Epithelial cell of prostate (primary cell): ENCODE measurements at regions not wholly inside any gene's neighbourhood (a gene's known extent, or its start where the extent isn't known, plus 50 kb on each side); places are given as distances from the start of the nearest gene placed in this dataset.
"Not testable (repeated sequence)": the region's sequence is repeated elsewhere in the genome, so short reads cannot be mapped to it uniquely, and the experiment has no call there.

ENCODE experiments used
- DNase-seq: peaks from one replicate; pipeline ENCODE4 v3.0.0-alpha.2; 2011; ENCODE audit warnings: low read depth, low spot score
- H3K27ac ChIP-seq: fragments of 450-650 bp; 2 replicates; pipeline ENCODE4 v1.5.1; 2017; ENCODE audit warnings: mild to moderate bottlenecking

DNA sequence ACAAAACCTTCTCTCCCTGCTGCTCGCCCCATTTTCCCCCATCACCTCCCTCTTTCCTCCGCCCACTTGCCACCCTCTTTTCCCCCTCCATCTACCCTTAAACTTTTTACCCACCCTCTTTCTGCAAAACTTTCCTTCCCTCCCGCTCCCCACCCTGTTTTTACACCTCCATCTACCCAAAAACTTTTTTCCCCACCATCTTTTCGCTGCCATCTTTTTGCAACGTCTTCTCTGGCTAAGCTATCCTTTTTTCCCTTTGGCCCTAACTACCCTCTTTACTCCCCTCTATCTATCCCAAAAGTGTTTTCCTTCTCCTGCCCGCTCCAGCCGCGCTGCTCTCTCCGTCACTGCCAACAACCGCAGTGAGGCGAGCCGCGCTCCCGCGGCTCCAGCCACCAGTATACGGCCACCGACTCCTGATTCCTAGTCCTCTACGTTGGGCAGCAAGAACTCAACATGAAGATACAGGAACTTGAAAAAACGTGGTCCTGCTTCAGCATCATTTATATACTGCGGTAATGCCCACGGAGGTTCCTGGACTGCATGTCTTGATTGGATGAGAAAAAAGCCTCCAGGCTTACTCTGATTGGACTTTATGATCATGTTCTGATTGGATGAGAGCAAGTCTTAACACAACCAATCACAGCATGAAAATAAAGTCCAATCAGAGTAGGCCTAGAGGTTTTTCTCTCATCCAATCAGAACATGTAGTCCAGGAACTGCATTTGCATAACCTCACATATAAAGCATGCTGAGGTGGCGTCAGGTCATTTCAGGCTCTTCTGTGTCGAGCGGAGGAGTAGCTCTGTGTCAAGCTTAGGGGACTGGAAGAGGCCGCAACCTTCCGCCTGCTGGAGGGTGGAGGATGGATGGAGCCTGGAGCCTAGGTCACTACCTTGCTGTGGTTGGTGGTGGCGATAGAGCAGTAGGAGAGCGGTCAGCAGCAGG is 79.9 kb upstream of the KCNJ18 start:
- DNase-seq = not testable (repeated sequence)

DNA sequence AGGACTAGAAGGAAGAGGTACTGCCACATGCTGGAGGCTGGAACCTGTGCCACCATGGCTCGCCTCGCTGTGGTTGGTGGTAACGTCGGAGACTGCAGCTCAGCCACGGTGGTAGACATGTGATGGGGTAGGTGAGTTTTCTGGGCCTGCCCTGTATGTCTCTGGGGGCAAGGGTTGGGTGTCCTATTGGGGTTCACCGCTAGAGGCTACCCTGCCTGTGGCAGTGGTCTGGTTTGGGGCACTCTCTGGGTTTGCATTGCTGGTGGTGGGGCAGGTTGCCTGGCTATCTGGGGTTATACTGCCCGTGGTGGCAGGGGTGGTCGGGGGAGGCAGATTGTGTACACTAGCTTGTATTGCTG is 79.3 kb upstream of the KCNJ18 start:
- DNase-seq = no peak
- no peak overlapping the region for H3K27ac ChIP-seq

More for the DNA sequence above, 79.9 kb upstream of the KCNJ18 start:
- not testable (repeated sequence) for H3K27ac ChIP-seq

- H3K27ac ChIP-seq, DNase-seq: not testable (repeated sequence)
Observed at GRCh38 chr17:21626987-21627386, 65.3 kb upstream of the KCNJ18 start.
